ENCODE measurements at regions not wholly inside any gene's neighbourhood (a gene's known extent, or its start where the extent isn't known, plus 50 kb on each side); places are given as distances from the start of the nearest gene placed in this dataset.
A peak's percentile ranks its signal among the peaks of the same experiment; 100 is the strongest.
"Not testable (repeated sequence)": the region's sequence is repeated elsewhere in the genome, so short reads cannot be mapped to it uniquely, and the experiment has no call there.

DNA sequence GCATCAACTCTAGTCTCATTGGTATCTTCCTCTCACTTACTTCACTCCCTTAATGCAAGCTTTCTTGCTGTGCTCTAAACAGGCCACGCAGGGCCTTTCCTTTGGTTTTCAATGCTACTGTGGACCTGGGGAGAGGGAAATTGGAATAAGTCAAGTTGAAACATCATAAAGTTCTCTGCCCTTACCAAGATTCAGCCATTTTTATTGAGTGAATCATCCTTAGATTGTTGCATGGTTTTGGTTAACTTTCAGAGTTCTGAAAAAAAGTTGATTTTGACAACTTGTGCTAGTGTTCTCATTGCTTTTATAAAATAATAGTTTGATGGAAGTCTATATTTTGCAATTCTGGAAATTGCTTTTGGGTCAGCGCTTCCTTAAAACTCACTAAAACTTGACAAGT, 852.8 kb upstream of the ACVR2A start:
- DNase-seq: no peak

DNA sequence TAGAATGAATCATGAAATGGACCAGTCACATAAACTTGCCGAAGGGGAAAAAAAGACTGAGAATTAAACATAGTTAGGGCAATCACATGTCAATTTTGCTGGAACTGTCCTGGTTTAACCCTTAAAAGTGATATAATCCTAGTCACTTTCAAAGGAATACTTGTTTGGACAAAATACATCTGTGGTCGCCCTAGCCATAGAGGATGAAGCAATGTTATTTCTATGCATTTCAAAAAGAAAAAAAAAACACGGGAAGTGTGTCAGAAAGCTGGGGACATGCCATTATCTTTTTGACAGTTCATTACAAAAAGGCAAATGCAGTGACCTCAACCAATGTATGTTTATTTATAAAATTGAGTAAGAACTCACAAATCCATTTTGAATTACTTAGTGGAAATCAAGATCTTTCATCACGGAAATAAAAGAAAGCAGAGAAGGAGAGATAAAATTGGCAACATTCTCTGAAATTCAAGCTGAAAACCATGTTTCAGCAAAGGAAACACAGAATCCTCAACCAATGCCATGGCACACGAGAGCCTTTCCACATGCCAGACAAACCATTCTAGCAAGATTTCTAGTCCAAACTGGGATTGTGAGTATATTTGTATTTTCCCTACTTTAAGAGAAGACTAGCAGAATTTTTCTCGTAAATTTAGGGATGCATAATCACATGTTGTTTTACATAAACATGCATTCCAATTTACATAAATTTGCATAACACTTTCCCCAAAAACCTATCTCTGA, 854.3 kb upstream of the ACVR2A start:
- DNase-seq: no peak

DNA sequence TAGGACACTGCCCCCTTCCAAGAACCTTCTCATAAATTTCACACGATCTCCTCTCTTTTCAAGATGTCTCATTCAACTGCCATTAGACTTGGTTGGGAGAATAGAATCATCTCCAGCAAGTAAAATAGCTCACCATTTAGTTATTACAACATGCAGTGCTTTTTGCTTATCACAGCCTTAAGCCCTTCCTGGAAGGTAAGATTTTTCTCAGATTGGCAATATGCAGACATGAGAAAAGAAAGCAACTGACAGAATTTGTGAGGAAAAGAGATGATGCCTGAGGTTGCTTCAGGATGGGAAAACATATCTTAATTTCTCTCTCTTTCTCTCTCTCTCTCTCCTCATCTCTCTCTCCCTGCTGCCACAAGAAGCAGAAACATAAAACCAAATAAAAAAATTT, 855.1 kb upstream of the ACVR2A start:
- no peak for DNase-seq

DNA sequence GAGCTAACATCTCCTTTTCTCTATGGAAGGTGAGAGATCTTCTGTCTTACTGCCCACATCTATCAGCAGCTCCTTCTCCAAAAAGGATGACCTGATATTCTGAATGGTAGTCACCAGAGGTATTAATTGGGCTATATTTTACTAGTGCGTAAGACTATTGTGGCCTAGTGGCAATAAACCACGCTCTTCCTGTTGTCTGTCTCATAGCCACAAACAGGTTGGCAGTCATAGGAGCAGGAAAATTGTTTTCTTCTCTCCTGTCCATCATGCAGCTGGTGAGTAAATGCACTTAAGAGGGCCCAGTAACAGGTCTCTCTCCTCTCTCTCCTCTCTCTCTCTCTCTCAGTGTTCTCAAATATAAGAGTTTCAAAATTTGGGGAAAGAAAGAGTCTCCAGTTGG, 856.8 kb upstream of the ACVR2A start:
- no peak for DNase-seq

GRCh38 chr2:146986161-146986560, 858.7 kb upstream of the ACVR2A start:
- DNase-seq: no peak

DNA sequence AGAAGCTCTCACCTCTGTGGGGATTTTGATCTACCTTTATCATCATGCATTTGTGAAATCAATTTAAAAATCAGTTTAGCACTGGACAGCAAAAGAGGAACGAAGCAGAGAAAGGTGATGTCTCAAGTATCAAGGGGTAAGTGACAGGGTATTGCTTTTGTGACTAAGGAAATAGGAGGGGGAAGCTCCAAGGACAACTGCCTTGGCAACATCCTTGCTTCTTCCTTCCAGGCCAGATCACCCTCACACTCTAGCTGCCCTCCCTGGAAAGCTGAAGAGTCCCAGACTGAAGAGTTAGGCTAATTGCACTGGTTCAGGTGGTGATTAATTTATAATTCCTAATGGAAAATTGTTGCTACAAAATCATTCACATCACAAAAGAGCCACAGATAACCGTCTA, 859.1 kb upstream of the ACVR2A start:
- DNase-seq: no peak

GRCh38 chr2:146984014-146984413, 860.8 kb upstream of the ACVR2A start:
- DNase-seq: no peak

DNA sequence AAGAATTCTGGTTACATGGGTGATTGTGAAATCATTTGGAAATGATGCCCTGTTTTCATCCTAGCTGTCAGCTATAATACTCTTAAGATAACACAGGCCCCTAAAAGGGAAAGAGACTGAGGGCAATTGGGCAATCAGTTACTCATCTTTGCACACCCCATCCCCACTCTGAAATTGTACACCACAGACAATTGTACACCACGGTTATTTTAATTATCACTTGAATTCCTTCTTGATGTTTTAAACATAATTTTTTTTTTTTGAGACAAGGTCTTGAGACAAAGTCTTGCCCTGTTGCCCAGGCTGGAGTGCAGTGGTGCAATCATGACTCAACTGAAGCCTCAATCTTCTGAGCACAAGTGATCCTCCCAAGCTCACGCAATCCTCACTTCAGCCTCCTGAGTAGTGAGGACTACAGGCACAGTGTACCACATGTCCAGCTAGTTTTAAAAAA, 862.4 kb upstream of the ACVR2A start:
- DNase-seq: peak; percentile 38

- no peak for DNase-seq
These were observed 862.9 kb upstream of the ACVR2A start for GRCh38 chr2:146981921-146982320.

- DNase-seq: no peak
These were observed 865.1 kb upstream of the ACVR2A start for GRCh38 chr2:146979746-146980145.

DNA sequence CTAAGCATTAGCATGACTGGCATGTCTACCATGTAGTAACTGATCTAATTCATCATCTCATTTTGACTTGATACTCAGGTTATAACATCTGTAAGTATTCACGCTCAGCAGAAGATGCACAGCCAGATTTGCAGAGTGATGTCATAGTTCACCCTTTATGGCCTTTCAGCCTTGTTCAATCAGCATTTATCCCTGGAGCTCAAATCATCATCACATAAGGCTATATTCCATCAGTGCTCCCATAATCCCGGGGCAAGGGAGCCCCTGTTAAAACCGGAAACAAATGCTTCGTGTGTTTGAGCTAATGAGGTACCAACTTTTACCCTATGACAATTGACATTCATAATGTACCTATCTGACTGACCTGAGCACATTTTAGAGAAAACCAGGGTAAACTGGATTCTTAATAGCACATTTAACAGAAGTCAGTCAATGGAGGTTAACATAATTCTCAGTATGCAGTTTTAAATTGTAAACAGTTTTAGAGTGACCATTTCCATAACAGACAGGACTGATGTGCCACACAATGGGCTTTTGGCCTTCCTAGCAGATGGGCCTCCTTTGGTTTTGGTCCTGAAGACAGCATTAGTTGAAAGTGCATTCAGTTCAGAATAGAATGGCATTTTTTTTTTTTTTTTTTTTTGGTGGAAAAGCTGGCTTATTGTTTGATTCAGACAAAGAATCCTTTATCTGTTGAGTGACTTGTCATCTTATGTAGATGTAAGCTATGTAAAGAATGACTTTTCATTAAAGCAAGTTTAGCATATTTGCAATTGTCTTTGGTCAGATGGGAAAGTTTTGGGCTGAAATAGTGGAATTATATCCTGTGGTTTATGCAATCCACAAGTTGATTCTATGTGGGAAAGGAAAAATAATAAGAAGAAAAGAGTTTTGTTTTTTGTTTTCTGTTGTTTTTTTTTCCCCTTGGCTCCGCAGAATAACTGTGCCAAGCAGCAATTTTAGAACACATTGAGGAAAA, 866.0 kb upstream of the ACVR2A start:
- DNase-seq: no peak

DNA sequence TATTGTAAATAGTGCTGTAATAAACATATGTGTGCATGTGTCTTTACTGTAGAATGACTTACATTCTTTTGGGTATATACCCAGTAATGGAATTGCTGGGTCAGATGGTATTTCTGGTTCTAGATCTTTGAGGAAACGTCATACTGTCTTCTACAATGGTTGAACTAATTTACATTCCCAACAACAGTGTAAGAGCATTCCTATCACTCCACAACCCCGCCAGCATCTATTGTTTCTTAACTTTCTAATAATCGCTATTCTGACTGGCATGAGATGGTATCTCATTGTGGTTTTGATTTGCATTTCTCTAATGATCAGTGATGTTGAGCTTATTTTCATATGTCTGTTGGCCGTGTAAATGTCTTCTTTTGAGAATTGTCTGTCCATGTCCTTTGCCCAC, 873.8 kb upstream of the ACVR2A start:
- not testable (repeated sequence) for DNase-seq

GRCh38 chr2:146969703-146970102, 875.1 kb upstream of the ACVR2A start:
- not testable (repeated sequence) for DNase-seq

DNA sequence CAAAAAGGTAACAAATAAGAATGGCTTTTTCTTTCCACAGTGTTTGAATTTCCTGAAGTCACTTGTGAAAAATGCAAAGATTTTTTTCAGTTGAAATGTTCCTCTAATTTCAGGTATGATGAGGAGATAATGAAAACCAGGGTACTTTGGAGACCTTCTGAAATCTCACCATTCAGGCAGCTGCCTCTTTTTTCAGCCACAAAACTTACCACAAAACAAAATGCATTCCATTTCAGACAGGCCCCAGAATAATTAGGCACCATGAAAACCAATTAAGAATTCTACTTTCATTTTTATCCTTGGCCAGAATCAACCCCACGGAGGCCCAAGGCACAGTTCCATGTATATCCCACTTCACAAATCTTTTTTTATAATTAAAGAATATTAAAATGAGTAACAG, 880.3 kb upstream of the ACVR2A start:
- DNase-seq: no peak

- DNase-seq: no peak
These were observed 890.3 kb upstream of the ACVR2A start for GRCh38 chr2:146954544-146954943.

DNA sequence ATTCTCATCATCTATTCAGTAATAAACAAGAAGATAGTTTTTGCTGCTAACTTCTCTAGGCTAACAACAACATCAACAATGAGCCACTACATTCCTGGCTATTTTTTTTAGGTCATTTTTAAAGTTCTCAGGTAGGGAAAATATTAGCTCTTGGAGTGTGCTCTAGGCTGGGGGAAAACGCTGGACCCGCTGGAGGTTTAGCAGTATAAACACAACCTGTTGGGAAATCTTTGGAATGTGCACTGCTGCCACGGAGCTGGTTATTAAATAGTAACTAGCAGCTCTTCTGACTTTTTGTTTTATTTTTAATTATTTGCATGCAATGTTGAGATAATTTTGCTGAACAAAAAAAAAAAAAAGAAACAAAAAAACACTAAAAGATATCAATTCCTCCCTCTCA, 892.1 kb upstream of the ACVR2A start:
- DNase-seq: no peak

DNA sequence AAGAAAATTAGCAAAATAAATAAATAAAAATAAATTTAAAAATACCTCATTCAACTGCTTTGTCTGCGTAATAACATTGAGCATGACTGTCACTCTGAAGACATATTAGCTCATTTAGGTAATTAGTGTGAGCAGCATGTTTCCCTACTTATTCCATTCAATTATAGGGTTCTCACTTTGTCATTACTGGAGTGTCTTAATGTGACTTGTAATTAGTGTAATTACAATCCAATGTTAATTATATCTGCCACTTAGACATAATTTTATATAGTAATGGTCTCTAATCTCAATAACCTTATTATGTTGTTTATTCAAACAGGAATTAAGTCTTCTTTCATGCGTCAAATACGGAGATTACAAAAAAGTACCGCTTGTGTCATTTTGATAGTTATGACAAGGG, 893.9 kb upstream of the ACVR2A start:
- DNase-seq: no peak

GRCh38 chr2:146950361-146950760, 894.5 kb upstream of the ACVR2A start:
- no peak for DNase-seq

DNA sequence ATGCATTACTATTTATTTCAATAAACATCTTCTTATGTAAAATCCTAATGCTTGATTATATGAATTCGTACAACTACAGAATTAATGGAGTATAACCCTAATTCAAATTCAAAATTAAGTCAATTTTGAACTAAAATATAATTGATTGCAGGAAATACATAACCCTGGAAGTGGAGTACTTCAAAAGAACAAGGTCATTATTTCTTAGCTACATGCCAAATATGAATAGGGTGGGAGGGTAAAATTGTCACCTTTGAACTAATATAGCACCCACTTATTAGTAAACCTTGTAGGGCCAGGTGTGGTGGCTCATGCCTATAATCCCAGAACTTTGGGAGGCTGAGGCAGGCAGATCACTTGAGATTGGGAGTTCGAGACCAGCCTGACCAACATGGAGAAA, 895.4 kb upstream of the ACVR2A start:
- DNase-seq: no peak

GRCh38 chr2:146944601-146945000, 900.2 kb upstream of the ACVR2A start:
- DNase-seq: no peak

DNA sequence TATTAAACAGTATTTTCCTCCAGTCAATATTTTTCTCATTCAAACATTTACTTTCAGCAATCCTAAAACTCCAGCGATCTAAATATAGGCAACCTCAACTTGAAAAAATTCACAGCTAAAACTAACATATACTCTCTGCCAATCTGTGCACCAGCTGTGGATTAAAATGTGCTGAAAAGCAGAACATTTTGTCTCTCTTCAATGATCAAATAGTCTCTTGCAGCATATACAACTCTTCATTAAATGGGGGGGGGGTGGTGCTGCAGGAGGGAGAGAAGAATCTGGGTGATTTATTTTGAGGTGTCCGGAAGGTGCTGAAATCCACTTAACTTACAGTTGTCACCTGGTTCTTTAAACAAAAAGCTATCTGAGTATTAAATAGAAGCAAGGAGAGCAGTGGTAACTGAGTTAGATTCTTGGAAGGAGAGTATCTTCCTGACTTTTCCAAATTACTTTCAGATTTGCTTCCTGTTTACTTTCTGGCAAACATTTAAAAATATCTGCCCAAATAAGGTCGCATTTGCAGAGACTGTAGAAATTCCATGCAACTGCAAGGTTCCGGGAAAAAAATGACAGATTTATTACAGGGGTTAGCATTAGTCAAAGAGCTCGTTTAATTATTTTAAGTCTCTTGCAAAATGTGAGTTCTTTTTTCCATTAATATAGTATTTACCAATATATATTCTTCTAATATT, 904.7 kb upstream of the ACVR2A start:
- DNase-seq: no peak

DNA sequence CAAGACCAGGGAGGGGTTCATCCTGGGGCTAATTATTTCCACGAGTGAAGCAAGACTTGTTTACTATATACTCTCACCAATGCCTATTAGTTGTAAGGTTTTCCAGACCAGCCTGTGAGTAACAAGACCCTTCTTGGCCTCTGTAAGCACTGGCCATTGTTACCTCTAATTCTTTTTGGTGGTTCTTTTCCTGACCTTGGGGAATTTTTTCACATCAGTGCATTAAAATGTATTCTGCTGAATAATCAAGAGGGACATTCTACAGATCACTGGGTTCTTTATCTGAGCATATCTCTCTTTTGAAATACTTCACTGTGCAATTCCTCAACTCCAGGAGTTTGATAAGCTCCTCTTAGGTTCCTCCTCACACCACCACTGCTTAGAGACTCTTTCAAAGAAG, 909.9 kb upstream of the ACVR2A start:
- DNase-seq: no peak

GRCh38 chr2:146931109-146931508, 913.7 kb upstream of the ACVR2A start:
- DNase-seq: peak; percentile 62

All from OCI-M1 (cell line).